HG02759 (cell line): ENCODE measurements at regions not wholly inside any gene's neighbourhood (a gene's known extent, or its start where the extent isn't known, plus 50 kb on each side); places are given as distances from the start of the nearest gene placed in this dataset.

Source experiments
- ATAC-seq: cut with Tn5 transposase; IDR thresholded peaks from one replicate; pipeline ENCODE4 v1.9.1; 2021; ENCODE audit warnings: mild to moderate bottlenecking, moderate library complexity; ENCODE audit not compliant: unreplicated experiment

DNA sequence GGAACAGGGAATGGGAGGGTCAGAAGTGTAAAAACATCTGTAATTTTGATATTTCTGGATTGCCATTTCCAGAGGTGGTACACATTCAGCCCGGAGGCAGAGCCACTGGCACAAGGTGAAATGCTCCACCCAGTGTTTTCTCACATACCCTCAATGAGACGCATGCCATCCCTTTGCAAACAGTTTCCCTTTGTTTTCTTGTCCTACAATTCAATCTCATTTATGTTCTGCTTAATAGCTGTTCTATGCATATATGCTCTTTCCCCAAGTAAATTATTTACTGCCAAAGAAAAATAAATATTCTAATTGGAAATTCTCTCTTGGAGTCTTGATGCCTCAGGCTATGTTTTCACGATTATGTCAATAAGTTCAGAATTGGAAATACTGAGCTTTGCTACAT, 369.7 kb upstream of the AKR1E2 start:
- ATAC-seq, result no peak

DNA sequence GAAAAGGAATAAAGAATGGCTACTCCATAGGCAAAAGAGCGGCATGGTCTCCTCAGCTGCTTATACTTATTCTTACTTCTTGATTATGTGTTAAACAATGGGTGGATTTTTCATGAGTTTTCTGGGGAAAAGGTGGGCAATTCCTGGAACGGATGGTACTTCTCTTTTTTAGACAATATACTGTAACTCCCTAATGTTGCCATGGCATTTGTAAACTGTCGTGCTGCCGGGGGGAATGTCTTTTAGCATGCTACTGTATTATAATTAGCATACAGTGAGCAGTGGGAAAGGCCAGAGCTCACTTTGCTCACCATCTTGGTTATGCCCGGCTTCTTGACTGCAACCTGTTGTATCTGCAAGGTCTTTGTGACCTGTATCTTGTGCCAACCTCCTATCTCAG, 372.1 kb upstream of the AKR1E2 start:
- no peak for ATAC-seq

DNA sequence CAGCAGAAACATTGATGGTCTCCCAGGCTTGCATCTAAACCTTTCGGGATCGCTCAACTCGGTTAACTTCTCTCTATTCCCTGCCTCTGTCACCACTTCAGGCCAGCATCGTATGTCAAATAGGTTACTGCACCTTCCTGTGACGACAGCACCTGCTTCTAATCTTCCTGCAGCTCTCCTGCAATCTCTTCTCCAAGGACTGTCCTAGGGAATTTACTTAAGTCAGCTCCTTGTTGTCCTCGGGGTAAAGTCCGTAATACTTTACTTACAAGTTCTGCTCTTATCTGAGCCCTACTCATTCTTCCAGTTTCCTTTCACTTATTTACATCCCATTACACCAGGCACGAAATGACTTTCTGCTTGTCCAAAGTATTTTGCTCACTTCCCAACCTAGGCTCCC, 372.7 kb upstream of the AKR1E2 start:
- no peak for ATAC-seq

DNA sequence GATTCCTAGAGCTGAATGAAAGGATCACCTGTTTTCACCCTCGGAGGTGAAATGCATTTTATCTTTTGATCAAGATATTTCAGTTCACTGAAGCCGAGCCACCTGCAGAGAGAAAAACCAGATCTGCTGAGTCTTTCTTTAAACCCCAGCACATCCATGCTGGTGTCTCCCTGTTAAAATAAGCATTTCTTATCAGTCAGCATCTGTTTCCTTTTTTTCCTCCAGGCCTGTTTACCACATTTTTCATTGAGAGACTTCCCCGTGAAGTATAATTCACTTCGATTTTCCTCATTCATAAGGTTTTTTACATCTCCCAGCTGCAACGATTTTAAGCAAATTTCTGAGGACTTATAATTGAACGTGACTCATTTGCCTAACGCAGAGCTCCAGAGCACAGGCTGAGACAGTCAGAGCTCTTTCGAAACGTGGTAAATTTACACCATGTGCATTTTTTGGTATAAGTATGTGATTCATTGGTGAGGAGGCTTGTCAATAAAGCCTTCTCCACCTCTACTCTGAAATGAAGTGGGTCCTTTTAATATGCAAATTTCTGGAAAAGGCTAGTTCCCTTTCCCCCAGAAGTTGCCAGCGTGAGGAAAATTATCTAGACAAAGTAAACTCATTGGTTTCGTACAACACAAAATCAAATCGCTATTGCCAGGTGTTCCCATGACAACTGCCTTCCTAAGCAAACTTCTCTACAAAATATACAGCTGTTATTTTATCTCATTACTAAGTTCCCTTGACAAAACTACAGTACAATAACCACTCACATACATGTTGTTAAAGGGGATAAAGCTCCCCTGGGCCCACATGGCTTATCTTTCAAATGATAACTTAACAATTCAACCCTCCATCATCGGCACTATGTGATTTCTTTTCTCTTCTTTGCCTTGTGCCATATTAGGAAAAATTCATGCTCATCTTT, 374.8 kb upstream of the AKR1E2 start:
- no peak for ATAC-seq

DNA sequence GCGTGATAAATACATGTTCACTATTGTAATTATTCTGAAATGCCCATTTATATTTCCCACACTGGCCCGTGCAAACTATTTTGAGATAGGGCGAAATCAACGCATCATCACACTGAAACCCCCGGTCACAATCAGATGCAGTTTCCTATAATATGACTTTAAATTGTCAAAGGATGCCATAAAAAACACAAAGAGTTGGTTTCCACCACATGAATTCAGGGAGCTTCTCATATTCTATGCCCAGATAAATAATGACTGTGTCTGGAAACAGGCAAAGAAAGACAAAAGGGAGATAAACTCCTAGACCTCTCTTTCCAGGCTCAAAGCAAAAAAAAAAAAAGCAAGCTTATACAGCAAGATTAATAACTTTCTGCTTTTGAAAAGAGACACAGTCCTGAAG, 375.8 kb upstream of the AKR1E2 start:
- ATAC-seq, result no peak

DNA sequence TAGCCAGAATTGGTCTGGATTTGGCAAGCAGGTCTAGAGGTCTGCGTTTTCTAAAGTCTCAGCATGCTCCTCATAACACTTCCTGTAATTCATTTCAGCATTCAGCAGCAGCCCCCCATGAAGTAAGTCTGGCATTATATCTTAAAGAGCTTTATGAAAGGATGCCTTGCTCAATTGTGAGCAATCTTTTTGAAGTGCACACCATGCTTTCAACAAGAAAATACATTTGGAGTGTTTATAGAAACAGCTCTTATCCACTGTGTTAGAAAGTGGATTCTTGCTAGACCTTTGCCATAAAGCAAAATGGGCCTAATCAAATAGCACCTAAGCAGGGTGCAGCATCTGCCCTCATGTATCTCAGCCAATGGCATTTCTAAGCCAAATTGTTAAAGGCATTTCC, 378.0 kb upstream of the AKR1E2 start:
- no peak for ATAC-seq

DNA sequence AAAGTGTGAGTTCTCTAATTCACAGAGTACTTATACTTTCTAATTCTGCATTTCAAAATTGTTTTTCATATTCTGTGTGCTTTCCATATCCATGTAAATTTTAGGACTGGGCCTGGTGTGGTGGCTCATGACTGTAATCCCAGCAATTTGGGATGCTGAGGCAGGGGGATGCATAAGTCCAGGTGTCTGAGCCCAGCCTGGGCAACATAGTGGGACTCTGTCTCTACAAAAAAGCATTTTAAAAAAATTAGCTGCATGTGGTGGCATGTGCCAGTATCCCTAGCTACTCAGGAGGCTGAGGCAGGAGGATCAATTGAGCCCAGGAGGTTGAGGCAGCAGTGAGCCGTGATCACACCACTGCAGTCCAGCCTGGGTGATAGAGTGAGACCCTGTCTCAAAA, 382.6 kb upstream of the AKR1E2 start:
- no peak for ATAC-seq

DNA sequence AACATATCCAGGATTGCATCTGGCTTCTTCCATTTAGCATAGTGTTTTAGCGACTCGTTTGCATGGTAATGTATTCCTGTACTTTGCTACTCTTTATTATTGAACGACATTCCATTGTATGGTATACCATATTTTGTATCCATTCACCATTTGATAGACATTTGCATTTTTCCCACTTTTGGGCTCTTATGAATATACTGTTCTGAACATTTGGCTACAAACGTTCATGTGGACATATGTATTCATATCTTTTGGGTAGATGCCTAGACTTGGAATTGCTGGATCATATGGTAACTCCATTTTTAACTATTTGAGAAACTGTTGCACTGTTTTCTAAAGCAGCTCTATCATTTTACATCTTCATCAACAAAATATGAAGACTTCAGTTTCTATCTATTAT, 383.7 kb upstream of the AKR1E2 start:
- ATAC-seq, result no peak

DNA sequence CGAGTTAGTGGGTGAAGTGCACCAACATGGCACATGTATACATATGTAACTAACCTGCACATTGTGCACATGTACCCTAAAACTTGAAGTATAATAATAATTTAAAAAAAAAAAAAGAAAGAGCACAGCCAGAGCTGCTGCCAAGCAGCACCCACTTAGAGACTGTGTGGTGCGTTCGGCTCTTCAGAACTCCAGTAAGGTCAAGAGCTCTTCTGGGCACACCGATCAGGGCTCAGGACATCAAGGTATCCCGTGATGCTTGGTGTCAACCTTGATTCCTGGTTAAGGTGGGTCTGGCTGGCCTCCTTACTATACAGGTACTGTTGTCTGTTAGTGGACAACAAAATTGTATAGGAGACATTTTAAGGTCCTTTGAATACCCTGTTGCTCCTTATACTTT, 385.7 kb upstream of the AKR1E2 start:
- ATAC-seq, result no peak

DNA sequence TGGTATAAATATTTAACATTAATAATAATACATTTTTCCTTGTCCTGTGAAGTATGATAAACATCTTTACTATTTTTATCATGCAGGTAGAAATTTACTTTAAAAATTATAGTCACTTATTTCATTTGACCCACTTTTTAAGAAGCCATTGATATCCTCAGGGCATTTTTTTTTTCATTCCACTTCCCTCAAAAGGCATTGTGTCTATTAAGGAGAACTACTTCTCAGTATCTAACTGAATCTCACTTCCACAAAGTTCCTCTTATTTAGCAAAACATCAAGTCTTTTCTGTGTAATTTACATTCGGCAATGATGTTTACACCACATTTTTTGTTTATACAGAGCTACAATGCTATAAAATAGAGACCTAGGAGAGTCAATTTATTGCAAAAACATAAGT, 388.2 kb upstream of the AKR1E2 start:
- ATAC-seq, result no peak

DNA sequence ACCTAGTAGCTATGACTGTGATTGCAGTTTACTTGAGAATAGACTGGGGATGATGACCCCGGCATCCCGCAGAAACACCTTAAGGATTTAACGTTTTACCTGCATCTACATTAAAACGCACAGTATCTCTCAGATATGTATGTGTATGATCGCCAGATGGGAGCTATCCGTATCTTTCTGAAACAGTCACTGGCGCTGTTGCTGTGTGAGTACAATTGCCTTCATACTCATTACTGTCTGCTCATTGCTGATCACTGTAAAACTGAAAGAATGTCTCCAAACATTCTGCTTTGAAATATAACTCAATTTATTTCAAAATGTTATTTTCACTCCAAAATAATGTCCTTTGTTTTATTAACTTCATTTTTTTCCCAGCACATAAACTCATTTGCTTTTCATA, 388.9 kb upstream of the AKR1E2 start:
- ATAC-seq, result no peak

DNA sequence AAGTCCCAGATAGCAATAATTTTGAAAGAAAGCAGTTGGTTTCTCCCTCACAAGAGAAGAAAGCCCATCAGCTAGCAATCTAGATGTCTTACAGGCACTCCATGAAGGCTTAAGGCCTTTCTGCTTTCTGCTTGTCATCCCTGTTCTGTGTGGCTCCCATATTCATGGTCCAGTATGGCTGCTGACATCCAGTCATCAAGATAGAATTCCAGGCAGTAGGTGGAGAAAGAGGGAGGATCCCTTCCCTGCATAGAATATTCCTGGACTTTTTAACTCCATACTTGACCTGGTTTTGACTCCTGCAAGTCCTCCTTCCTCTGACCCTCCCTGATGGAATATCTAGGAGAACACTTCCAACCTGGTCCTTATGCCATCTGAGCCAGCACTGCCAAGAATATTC, 389.9 kb upstream of the AKR1E2 start:
- ATAC-seq, result no peak

DNA sequence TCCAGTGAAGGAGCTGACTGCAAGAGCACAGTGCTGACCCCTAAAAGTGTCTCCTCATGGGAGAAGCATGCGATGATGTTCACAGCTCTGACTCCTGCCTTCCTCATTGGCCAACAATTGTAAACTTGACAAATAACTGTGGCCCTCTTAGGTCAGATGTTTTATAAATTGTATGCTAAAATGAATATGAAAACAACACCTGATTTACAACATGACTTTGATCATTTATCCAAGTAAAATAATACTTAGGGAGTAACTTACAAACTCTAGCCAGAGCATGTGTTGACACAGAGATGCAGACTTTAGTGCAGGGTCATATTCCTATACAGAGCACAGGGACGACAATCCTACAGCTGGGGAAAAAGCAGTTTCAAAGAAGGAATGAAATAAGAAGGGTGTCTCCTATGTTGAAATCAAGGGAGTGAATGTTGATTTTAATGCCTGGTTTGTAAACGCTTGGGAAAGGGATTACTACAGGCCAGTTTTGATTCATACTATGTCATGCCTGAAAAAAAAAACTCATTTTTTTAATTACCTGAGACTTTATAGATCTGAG, 391.4 kb upstream of the AKR1E2 start:
- no peak for ATAC-seq

DNA sequence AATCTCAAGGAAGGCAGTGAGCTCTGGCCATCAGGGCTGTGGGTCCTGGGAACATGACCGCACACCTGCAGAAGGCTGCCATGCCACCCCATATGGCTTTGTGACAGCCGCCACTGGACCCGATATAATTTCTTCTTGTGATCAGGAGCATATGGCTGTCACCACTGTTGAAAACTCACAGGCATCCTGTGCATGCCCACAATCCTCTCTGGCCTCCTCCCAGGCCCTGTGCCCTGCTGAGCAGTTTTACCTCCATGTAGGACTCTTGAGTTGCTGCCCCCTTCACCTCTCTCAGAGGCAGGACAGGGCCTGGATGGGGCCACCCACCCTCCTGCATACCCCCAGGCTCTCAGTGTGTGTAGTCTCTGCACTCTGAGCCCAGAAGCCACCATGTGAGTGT, 391.9 kb upstream of the AKR1E2 start:
- ATAC-seq, result no peak

DNA sequence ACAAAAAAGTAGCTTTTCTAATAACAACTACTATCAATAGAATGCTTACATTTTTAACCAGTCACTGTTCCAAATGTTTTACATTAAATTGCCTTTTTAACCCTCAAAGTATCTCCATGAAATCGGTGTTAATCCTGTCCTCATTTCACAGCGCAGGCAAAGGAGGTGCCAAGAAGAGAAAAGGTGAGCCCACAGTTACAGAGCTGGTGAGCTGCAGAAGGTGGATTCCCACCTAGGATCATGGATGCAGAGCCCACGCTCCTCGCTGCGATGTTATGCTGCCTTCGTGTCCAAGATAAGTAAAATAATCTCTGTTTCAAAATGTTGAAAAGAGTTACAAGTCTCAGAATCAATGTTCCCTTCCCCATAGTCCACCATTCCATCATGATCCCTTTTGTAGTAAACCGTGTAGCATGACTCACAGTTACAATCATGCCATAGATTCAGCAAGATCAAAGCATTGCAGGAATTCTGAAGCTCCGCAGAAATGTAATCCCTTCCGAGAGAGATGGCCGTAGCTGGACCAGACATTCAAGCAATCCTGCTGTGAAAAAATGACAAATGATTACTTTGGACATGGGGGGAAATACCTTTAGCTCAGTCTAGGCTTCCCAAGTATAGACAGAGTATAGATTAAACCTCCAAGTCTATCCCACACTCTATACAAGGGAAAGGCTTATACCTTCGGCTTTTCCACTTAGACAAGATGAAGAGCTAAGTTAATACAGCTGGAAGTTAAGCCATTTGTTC, 394.7 kb upstream of the AKR1E2 start:
- no peak for ATAC-seq

DNA sequence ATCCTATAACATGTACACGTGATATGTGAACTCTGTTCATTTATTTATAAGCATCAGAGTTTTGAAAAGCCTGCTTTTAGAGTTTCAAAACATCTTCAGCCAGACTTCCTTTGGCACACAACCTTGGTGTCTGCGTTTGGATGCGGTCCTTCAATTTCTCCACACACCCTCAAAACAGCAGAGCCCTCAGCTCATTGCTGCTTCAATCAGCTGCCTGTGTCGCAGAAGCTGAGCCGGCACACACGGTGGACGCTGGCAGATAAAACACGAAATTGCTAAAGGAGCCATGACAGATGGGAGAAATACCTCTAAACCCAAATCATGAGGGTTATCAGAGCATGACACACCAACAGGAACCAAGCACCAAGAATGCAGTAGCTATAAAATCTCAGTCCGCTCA, 396.4 kb upstream of the AKR1E2 start:
- no peak for ATAC-seq

DNA sequence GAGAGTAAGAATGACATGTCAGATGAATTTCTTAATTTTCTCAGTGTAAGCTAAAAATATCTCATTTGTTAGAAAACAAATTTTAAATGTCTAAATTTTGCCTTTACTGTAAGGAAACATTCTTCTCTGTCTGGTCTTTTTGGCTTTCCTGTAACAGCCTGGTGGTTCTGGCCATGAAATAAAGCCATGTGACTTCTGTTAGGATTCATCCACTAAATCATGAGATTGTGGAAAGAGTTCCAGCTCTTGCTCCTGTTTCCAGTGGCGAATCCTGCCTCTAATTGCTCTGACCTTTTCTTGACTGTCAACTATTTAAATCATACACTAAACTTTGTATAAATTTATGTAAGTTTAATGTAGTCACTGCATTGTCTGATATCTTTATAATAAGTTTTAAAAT, 398.5 kb upstream of the AKR1E2 start:
- ATAC-seq, result no peak

DNA sequence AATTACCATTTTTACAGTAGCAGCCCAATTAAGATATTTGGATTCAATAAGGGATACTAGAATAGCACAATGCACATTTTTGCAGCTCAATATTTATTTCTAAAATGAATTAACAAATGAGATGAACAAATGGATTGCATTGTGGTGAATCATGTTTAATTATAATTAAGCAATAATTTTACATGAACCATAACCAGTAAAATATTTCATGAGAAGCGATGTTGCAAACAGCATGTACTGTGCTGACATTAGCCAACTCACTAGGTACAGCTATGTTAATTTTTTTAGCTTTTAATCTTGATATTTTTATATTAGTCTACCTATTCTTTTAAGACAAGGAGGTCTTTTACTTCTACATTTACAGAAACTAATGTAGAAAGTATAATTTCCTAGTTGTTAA, 399.1 kb upstream of the AKR1E2 start:
- ATAC-seq, result no peak

DNA sequence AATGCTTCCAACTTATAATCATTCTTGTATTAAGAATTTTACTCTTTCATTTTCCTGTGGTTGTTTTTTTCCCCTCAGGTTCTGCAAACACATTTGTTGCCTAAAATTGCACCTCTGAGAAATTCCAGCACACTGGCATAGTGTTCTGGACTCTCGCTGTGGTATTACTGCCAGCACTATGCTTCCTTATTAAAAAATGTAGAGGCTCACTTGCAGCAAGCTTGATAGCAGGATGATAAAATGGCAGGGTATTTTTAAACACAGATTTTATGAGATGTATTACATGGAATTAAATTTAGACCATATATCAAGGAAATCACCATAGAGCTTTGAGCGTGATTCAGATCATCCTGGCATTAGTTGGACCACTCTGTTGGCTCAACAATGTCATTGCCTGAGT, 416.7 kb upstream of the AKR1E2 start:
- ATAC-seq, result no peak

DNA sequence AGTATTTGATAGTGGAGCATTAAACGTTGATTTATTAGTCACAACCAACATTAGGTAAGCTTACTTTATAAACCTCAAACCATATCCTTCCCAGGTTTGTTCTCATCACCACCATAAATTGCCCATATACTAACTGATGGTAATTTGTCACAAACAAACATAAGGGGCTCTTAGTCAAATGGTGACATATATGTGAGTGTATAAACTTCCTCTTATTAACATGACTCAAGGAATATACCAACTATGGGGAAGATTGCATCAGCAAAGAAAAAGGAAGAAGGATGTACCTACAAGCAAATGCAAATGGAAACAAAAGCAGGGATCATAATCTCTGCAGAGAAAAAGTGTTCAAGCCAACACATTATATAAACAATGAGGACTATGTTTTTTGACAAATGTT, 418.2 kb upstream of the AKR1E2 start:
- ATAC-seq, result no peak

DNA sequence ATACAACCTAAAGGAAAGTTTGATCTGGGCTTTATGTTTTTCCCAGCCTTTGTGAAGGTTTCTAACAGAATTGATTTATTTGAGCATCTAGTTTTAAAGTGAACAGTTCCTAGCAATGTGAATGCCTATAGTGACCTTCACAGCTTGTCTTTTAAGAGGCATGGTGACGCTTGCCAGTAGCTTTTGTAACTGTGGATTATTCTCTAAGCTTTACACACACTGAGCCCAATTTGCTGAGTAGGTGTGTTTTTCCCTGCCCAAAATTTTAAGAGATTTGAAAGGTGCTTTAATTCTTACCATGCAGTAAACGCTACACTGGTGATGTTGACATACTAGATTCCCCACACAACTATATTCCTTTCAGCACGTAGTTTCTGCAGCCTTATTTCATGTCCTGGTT, 420.2 kb upstream of the AKR1E2 start:
- no peak for ATAC-seq

DNA sequence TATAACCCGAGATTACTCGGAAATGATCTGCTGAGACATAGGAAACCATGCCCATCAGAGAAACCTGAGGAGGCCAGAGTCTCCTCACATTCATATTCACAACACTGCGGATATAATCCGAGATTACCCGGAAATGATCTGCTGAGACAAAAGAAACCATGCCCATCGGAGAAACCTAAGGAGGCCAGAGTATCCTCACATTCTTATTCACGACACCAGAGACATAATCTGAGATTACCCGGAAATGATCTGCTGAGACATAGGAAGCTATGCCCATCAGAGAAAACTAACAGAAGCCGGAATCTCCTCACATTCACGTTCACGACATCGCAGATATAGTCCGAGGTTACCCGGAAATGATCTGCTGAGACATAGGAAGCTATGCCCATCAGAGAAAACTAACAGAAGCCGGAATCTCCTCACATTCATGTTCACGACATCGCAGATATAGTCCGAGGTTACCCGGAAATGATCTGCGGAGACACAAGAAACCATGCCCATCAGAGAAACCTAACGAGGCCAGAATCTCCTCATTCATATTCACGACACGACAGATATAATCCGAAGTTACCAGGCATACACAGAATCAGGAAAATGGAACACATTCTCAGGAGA, 422.3 kb upstream of the AKR1E2 start:
- ATAC-seq, result no peak
